ENCODE measurements at regions not wholly inside any gene's neighbourhood (a gene's known extent, or its start where the extent isn't known, plus 50 kb on each side); places are given as distances from the start of the nearest gene placed in this dataset.

- Mint-ChIP-seq H3K4me1 (ENCODE audit: insufficient read depth, unreplicated experiment) (no peaks in the 10 kb centered on the region), H3K4me3 (ENCODE audit: unreplicated experiment) (no peak overlapping the region), H3K27me3 (ENCODE audit: insufficient read depth, unreplicated experiment) (no peaks in the 10 kb centered on the region), H3K36me3 (ENCODE audit: insufficient read depth, unreplicated experiment) (no peaks in the 10 kb centered on the region), H3K9me3 (ENCODE audit: unreplicated experiment) (peaks cover 27% of the 10 kb centered on the region), H3K27ac (ENCODE audit: low read depth, unreplicated experiment) (no peak overlapping the region)
- ChIA-PET POLR2A (no interaction called here), CTCF (interaction anchor here (0.6 kb wide), 1 partner anchor 1823 kb away, joined by 3 read pairs; no protein-coding TSS in a partner anchor)
- BruUV-seq (replicated peaks): no TSS peak
- intact Hi-C loops (cut with micrococcal nuclease): no loop called here
- no peak for DNase-seq (ENCODE audit: unreplicated experiment)
- no peak for TF ChIP-seq CTCF (IDR thresholded peaks at IDR 0.05; ENCODE audit: unreplicated experiment)
Observed at GRCh38 chr12:58519839-58520238, 400.5 kb downstream of the LRIG3 start.

- Mint-ChIP-seq H3K4me3 (ENCODE audit: unreplicated experiment) (no peak overlapping the region), H3K27ac (ENCODE audit: low read depth, unreplicated experiment) (no peak overlapping the region), H3K4me1 (ENCODE audit: insufficient read depth, unreplicated experiment) (no peaks in the 10 kb centered on the region), H3K9me3 (ENCODE audit: unreplicated experiment) (peaks cover 27% of the 10 kb centered on the region), H3K36me3 (ENCODE audit: insufficient read depth, unreplicated experiment) (no peaks in the 10 kb centered on the region), H3K27me3 (ENCODE audit: insufficient read depth, unreplicated experiment) (no peaks in the 10 kb centered on the region)
- no peak for DNase-seq (ENCODE audit: unreplicated experiment)
- intact Hi-C loops (cut with micrococcal nuclease): no loop called here
- POLR2A ChIA-PET: interaction anchor here (0.6 kb wide), 1 partner anchor 170 kb away, joined by 3 read pairs; no protein-coding TSS in a partner anchor
- no peak for TF ChIP-seq CTCF (IDR thresholded peaks at IDR 0.05; ENCODE audit: unreplicated experiment)
- CTCF ChIA-PET: interaction anchor here (1.6 kb wide), 1 partner anchor 19 kb away, joined by 3 read pairs; no protein-coding TSS in a partner anchor
- no TSS peak for BruUV-seq (replicated peaks)
Observed at GRCh38 chr12:58521152-58521551, 399.2 kb downstream of the LRIG3 start.

GRCh38 chr12:58521796-58522195, 398.5 kb downstream of the LRIG3 start:
- no peaks in the 10 kb centered on the region for H3K27me3 Mint-ChIP-seq (ENCODE audit: insufficient read depth, unreplicated experiment)
- peaks cover 22% of the 10 kb centered on the region for H3K9me3 Mint-ChIP-seq (ENCODE audit: unreplicated experiment)
- H3K4me1 Mint-ChIP-seq (ENCODE audit: insufficient read depth, unreplicated experiment): no peaks in the 10 kb centered on the region
- DNase-seq (ENCODE audit: unreplicated experiment): no peak
- intact Hi-C loops (cut with micrococcal nuclease): no loop called here
- no TSS peak for BruUV-seq (replicated peaks)
- TF ChIP-seq CTCF (IDR thresholded peaks at IDR 0.05; ENCODE audit: unreplicated experiment): no peak
- no peak overlapping the region for H3K4me3 Mint-ChIP-seq (ENCODE audit: unreplicated experiment)
- H3K27ac Mint-ChIP-seq (ENCODE audit: low read depth, unreplicated experiment): no peak overlapping the region
- POLR2A ChIA-PET: interaction anchor here (0.6 kb wide), 1 partner anchor 170 kb away, joined by 3 read pairs; no protein-coding TSS in a partner anchor
- H3K36me3 Mint-ChIP-seq (ENCODE audit: insufficient read depth, unreplicated experiment): no peaks in the 10 kb centered on the region
- CTCF ChIA-PET: interaction anchor here (0.7 to 1.6 kb wide), 2 partner anchors 19 to 41 kb away, joined by 3 read pairs; no protein-coding TSS in a partner anchor

- H3K9me3 Mint-ChIP-seq (ENCODE audit: unreplicated experiment): peaks cover 8% of the 10 kb centered on the region
- no peaks in the 10 kb centered on the region for H3K27me3 Mint-ChIP-seq (ENCODE audit: insufficient read depth, unreplicated experiment)
- intact Hi-C loops (cut with micrococcal nuclease): no loop called here
- no peak overlapping the region for H3K27ac Mint-ChIP-seq (ENCODE audit: low read depth, unreplicated experiment)
- no peaks in the 10 kb centered on the region for H3K36me3 Mint-ChIP-seq (ENCODE audit: insufficient read depth, unreplicated experiment)
- TF ChIP-seq CTCF (IDR thresholded peaks at IDR 0.05; ENCODE audit: unreplicated experiment): no peak
- ChIA-PET POLR2A (no interaction called here), CTCF (no interaction called here)
- H3K4me3 Mint-ChIP-seq (ENCODE audit: unreplicated experiment): no peak overlapping the region
- DNase-seq (ENCODE audit: unreplicated experiment): no peak
- peaks cover 1% of the 10 kb centered on the region for H3K4me1 Mint-ChIP-seq (ENCODE audit: insufficient read depth, unreplicated experiment)
- BruUV-seq (replicated peaks): no TSS peak
Observed at GRCh38 chr12:58523360-58523759, 396.9 kb downstream of the LRIG3 start.

Data from MCF 10A (cell line).